HEK293T (cell line): ENCODE measurements at regions not wholly inside any gene's neighbourhood (a gene's known extent, or its start where the extent isn't known, plus 50 kb on each side); places are given as distances from the start of the nearest gene placed in this dataset.

ENCODE experiments used
- CTCF ChIA-PET: fragments of 350-600 bp; formaldehyde crosslinking; extraction: SDS; loops from one replicate; lab custom pipeline; 2021; ENCODE audit warnings: antibody characterized with exemption, inconsistent platforms; lab: Yijun Ruan, JAX
- POLR2A ChIA-PET: fragments of 350-600 bp; formaldehyde crosslinking; extraction: SDS; loops from one replicate; lab custom pipeline; 2020; ENCODE audit warnings: antibody characterized with exemption, inconsistent platforms; lab: Yijun Ruan, JAX
- DNase-seq: peaks from one replicate; pipeline ENCODE4 v3.0.0; 2012; ENCODE audit warnings: mixed read lengths; ENCODE audit errors: extremely low spot score
- ARNT ChIP-seq: fragments of 450-650 bp; IDR thresholded peaks from 2 replicates; pipeline ENCODE4 v1.6.1; 2017; ENCODE audit warnings: mild to moderate bottlenecking
- BHLHE40 ChIP-seq: fragments of 450-650 bp; IDR thresholded peaks from 2 replicates; pipeline ENCODE4 v1.6.1; 2016; ENCODE audit warnings: mild to moderate bottlenecking, moderate library complexity, borderline replicate concordance
- CTBP1 ChIP-seq: fragments of 450-650 bp; IDR thresholded peaks from 2 replicates; pipeline ENCODE4 v1.6.1; 2016; ENCODE audit warnings: borderline replicate concordance
- ELF4 ChIP-seq: fragments of 450-650 bp; IDR thresholded peaks from 2 replicates; pipeline ENCODE4 v1.6.1; 2017; ENCODE audit warnings: antibody characterized with exemption
- FOXA1 ChIP-seq: fragments of 450-650 bp; IDR thresholded peaks from 2 replicates; pipeline ENCODE4 v1.6.1; 2016; ENCODE audit warnings: mild to moderate bottlenecking
- FOXK2 ChIP-seq: fragments of 450-650 bp; IDR thresholded peaks from 2 replicates; pipeline ENCODE4 v1.6.1; 2016; ENCODE audit warnings: mild to moderate bottlenecking
- FOXM1 ChIP-seq: fragments of 450-650 bp; IDR thresholded peaks from 2 replicates; pipeline ENCODE4 v1.6.1; 2017; ENCODE audit warnings: mild to moderate bottlenecking, borderline replicate concordance
- HDGF ChIP-seq: fragments of 450-650 bp; IDR thresholded peaks from 2 replicates; pipeline ENCODE4 v1.6.1; 2017; ENCODE audit warnings: antibody characterized with exemption, borderline replicate concordance
- L3MBTL2 ChIP-seq: fragments of 450-650 bp; conservative IDR thresholded peaks from 2 replicates; pipeline ENCODE4 v1.6.1; 2016; ENCODE audit warnings: mild to moderate bottlenecking
- LEF1 ChIP-seq: fragments of 450-650 bp; IDR thresholded peaks from 2 replicates; pipeline ENCODE4 v1.6.1; 2017; ENCODE audit warnings: mild to moderate bottlenecking, borderline replicate concordance
- NFRKB ChIP-seq: fragments of 450-650 bp; IDR thresholded peaks from 2 replicates; pipeline ENCODE4 v1.6.1; 2016; ENCODE audit warnings: mild to moderate bottlenecking, moderate library complexity
- PKNOX1 ChIP-seq: fragments of 450-650 bp; IDR thresholded peaks from 2 replicates; pipeline ENCODE4 v1.6.1; 2016
- SP1 ChIP-seq: fragments of 450-650 bp; IDR thresholded peaks from 2 replicates; pipeline ENCODE4 v1.6.1; 2017
- SUZ12 ChIP-seq: fragments of 450-650 bp; IDR thresholded peaks from 2 replicates; pipeline ENCODE4 v1.6.1; 2016; ENCODE audit warnings: mild to moderate bottlenecking
- TARDBP ChIP-seq: fragments of 450-650 bp; IDR thresholded peaks from 2 replicates; pipeline ENCODE4 v1.6.1; 2016
- ZNF384 ChIP-seq: fragments of 450-650 bp; IDR thresholded peaks from 2 replicates; pipeline ENCODE4 v1.6.1; 2016

- TF ChIP-seq ZNF384 (no peak), FOXM1 (no peak), SUZ12 (no peak), LEF1 (no peak), FOXK2 (no peak), PKNOX1 (no peak), SP1 (no peak), L3MBTL2 (no peak), BHLHE40 (no peak), TARDBP (no peak), HDGF (no peak), NFRKB (no peak)
- ChIA-PET POLR2A (no interaction called here), CTCF (interaction anchor here (0.5 kb wide), 1 partner anchor 246 kb away, joined by 6 read pairs; no protein-coding TSS in a partner anchor)
- no peak for DNase-seq
Observed at GRCh38 chr2:70397186-70397585, 95.3 kb upstream of the FAM136A start.

- TF ChIP-seq ZNF384 = no peak
- TF ChIP-seq TARDBP = no peak
- no peak for TF ChIP-seq L3MBTL2
- TF ChIP-seq LEF1 = no peak
- no peak for TF ChIP-seq FOXM1
- no peak for TF ChIP-seq BHLHE40
- TF ChIP-seq PKNOX1 = no peak
- TF ChIP-seq ARNT = no peak
- TF ChIP-seq FOXK2 = no peak
- no peak for TF ChIP-seq FOXA1
- TF ChIP-seq HDGF = no peak
- TF ChIP-seq NFRKB = no peak
- no peak for TF ChIP-seq SP1
- no peak for TF ChIP-seq ELF4
- TF ChIP-seq CTBP1 = no peak
- no peak for TF ChIP-seq SUZ12
- POLR2A ChIA-PET = no interaction called here
- no peak for DNase-seq
- CTCF ChIA-PET = no interaction called here
Observed at GRCh38 chr2:70396612-70397011, 94.7 kb upstream of the FAM136A start.

GRCh38 chr2:70393881-70394280 lies 92.0 kb upstream of the FAM136A start:
- POLR2A ChIA-PET = no interaction called here
- no peak for DNase-seq
- no peak for TF ChIP-seq NFRKB
- TF ChIP-seq FOXA1 = no peak
- TF ChIP-seq PKNOX1 = no peak
- no peak for TF ChIP-seq CTBP1
- no peak for TF ChIP-seq ARNT
- no peak for TF ChIP-seq SUZ12
- no peak for TF ChIP-seq FOXK2
- TF ChIP-seq TARDBP = no peak
- no peak for TF ChIP-seq L3MBTL2
- no peak for TF ChIP-seq SP1
- CTCF ChIA-PET = no interaction called here

- TF ChIP-seq FOXK2 = no peak
- TF ChIP-seq FOXA1 = no peak
- no peak for TF ChIP-seq ARNT
- no peak for TF ChIP-seq FOXM1
- TF ChIP-seq SP1 = no peak
- TF ChIP-seq ELF4 = no peak
- no peak for TF ChIP-seq L3MBTL2
- TF ChIP-seq ZNF384 = no peak
- no peak for TF ChIP-seq LEF1
- TF ChIP-seq TARDBP = no peak
- no peak for TF ChIP-seq PKNOX1
- TF ChIP-seq CTBP1 = no peak
- TF ChIP-seq HDGF = no peak
- no peak for TF ChIP-seq BHLHE40
- no peak for TF ChIP-seq SUZ12
- TF ChIP-seq NFRKB = no peak
Observed at GRCh38 chr2:70391988-70392387, 90.1 kb upstream of the FAM136A start.

GRCh38 chr2:70391259-70391658 lies 89.4 kb upstream of the FAM136A start:
- CTCF ChIA-PET = no interaction called here
- TF ChIP-seq CTBP1 = no peak
- TF ChIP-seq L3MBTL2 = no peak
- no peak for TF ChIP-seq ELF4
- no peak for TF ChIP-seq FOXK2
- no peak for TF ChIP-seq PKNOX1
- no peak for TF ChIP-seq TARDBP
- TF ChIP-seq ARNT = no peak
- no peak for TF ChIP-seq SP1
- TF ChIP-seq LEF1 = no peak
- no peak for TF ChIP-seq ZNF384
- no peak for TF ChIP-seq NFRKB
- no peak for TF ChIP-seq FOXM1
- no peak for TF ChIP-seq BHLHE40
- TF ChIP-seq FOXA1 = no peak
- TF ChIP-seq SUZ12 = no peak
- no peak for TF ChIP-seq HDGF
- DNase-seq = no peak
- POLR2A ChIA-PET = no interaction called here

More at GRCh38 chr2:70391988-70392387, 90.1 kb upstream of the FAM136A start:
- DNase-seq = no peak
- ChIA-PET CTCF (no interaction called here), POLR2A (no interaction called here)
